DOHH2 (cell line): ENCODE measurements at regions not wholly inside any gene's neighbourhood (a gene's known extent, or its start where the extent isn't known, plus 50 kb on each side); places are given as distances from the start of the nearest gene placed in this dataset.
"Not testable (repeated sequence)": the region's sequence is repeated elsewhere in the genome, so short reads cannot be mapped to it uniquely, and the experiment has no call there.

Experiments
- EZH2phosphoT487 ChIP-seq: fragments of 200-600 bp; sonication (generic); IDR thresholded peaks from 2 replicates; pipeline ENCODE4 v1.6.1; 2017; ENCODE audit warnings: borderline replicate concordance, mild to moderate bottlenecking, antibody characterized with exemption, low read length, moderate library complexity, mixed read lengths
- TF ChIP-seq, protein P1 (sequence below): fragments of 200-600 bp; sonication (generic); IDR thresholded peaks from one replicate; pipeline ENCODE4 v1.5.1; 2014; ENCODE audit warnings: antibody characterized with exemption, mild to moderate bottlenecking, low read depth, low read length; ENCODE audit not compliant: poor library complexity, severe bottlenecking

GRCh38 chr10:21366108-21366507, 159.4 kb downstream of the SKIDA1 start:
- TF ChIP-seq, protein P1, sequence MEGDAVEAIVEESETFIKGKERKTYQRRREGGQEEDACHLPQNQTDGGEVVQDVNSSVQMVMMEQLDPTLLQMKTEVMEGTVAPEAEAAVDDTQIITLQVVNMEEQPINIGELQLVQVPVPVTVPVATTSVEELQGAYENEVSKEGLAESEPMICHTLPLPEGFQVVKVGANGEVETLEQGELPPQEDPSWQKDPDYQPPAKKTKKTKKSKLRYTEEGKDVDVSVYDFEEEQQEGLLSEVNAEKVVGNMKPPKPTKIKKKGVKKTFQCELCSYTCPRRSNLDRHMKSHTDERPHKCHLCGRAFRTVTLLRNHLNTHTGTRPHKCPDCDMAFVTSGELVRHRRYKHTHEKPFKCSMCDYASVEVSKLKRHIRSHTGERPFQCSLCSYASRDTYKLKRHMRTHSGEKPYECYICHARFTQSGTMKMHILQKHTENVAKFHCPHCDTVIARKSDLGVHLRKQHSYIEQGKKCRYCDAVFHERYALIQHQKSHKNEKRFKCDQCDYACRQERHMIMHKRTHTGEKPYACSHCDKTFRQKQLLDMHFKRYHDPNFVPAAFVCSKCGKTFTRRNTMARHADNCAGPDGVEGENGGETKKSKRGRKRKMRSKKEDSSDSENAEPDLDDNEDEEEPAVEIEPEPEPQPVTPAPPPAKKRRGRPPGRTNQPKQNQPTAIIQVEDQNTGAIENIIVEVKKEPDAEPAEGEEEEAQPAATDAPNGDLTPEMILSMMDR, result not testable (repeated sequence)
- TF ChIP-seq EZH2phosphoT487, result not testable (repeated sequence)
